SK-N-MC (cell line): ENCODE measurements at regions not wholly inside any gene's neighbourhood (a gene's known extent, or its start where the extent isn't known, plus 50 kb on each side); places are given as distances from the start of the nearest gene placed in this dataset.
"Not testable (repeated sequence)": the region's sequence is repeated elsewhere in the genome, so short reads cannot be mapped to it uniquely, and the experiment has no call there.

Experiments used
- FOXP2 ChIP-seq: optimal IDR thresholded peaks from 2 replicates; pipeline ENCODE3; 2011; ENCODE audit warnings: mild to moderate bottlenecking, moderate library complexity; ENCODE audit not compliant: insufficient read depth; ENCODE audit errors: extremely low read length, control extremely low read depth
- POLR2AphosphoS5 ChIP-seq: IDR thresholded peaks from 2 replicates; pipeline ENCODE4 v1.6.1; 2012; ENCODE audit warnings: mild to moderate bottlenecking, low read depth, low read length, borderline replicate concordance

DNA sequence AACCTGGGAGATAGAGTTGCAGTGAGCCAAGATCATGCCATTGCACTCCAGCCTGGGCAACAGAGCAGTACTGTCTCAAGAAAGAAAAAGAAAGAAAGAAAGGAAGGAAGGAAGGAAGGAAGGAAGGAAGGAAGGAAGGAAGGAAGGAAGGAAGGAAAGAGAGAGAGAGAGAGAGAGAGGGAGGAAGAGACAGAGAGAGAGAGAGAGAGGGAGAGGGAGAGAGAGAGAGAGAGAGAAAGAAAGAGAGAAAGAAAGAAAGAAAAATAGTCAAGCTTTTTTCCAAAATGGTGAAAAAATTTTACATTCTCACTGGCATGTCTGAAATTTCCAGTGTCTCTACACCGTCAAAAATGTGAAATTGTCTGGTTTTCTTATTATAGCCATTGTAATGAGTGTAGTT, 138.9 kb downstream of the OR13H1 start:
- not testable (repeated sequence) for TF ChIP-seq FOXP2, POLR2AphosphoS5
